Panc1 (cell line): ENCODE measurements at regions not wholly inside any gene's neighbourhood (a gene's known extent, or its start where the extent isn't known, plus 50 kb on each side); places are given as distances from the start of the nearest gene placed in this dataset.

Experiments
- ATAC-seq: fragments of 200-7000 bp; cut with Tn5 transposase; 2 replicates; pipeline ENCODE4 v1.9.1; 2020; ENCODE audit warnings: mild to moderate bottlenecking, moderate library complexity
- BruUV-seq: library from RNA; stranded (reverse); fragments of 400-500 nt; replicated peaks from 2 replicates; lab custom pipeline; 2021; lab: Mats Ljungman, UMichigan
- CTCF ChIA-PET: fragments of 300-600 bp; sonication (Branson Sonifier 250); formaldehyde crosslinking; loops from one replicate; lab custom pipeline; 2022; ENCODE audit warnings: antibody characterized with exemption; lab: Charles Lee
- POLR2A ChIA-PET: fragments of 300-600 bp; sonication (Branson Sonifier 250); formaldehyde crosslinking; loops from one replicate; lab custom pipeline; 2022; ENCODE audit warnings: antibody characterized with exemption; lab: Charles Lee
- DNase-seq: peaks from one replicate; pipeline ENCODE4 v3.0.0-alpha.2; 2010; ENCODE audit warnings: low read depth, low spot score
- H3K27ac ChIP-seq: 2 replicates; pipeline ENCODE4 v1.5.1; 2011; ENCODE audit warnings: mild to moderate bottlenecking, low read length, inconsistent platforms
- H3K27me3 ChIP-seq: fragments of 200-500 bp; sonication (Bioruptor generic); 2 replicates; pipeline ENCODE4 v1.6.0; 2014; ENCODE audit warnings: low read length, inconsistent platforms; ENCODE audit not compliant: control insufficient read depth, insufficient read depth
- H3K36me3 ChIP-seq: fragments of 200-500 bp; sonication (Bioruptor generic); 2 replicates; pipeline ENCODE4 v1.5.1; 2014; ENCODE audit warnings: inconsistent platforms, mild to moderate bottlenecking, low read length, moderate library complexity; ENCODE audit not compliant: control insufficient read depth, insufficient read depth
- H3K4me1 ChIP-seq: 2 replicates; pipeline ENCODE4 v1.5.1; 2011; ENCODE audit warnings: inconsistent platforms, mild to moderate bottlenecking, low read length, moderate library complexity; ENCODE audit not compliant: control insufficient read depth, insufficient read depth
- H3K4me3 ChIP-seq, 2 experiments: 2 replicates each; pipeline ENCODE4 v1.5.1; 2011 to 2012; ENCODE audit warnings: low read depth in 2 of 2, low read length in 2 of 2, mild to moderate bottlenecking in 2 of 2, inconsistent platforms in 1 of 2, moderate library complexity in 1 of 2
- H3K9me3 ChIP-seq: fragments of 200-500 bp; sonication (Bioruptor generic); 2 replicates; pipeline ENCODE4 v1.5.1; 2014; ENCODE audit warnings: low read depth, mild to moderate bottlenecking, inconsistent platforms, low read length, moderate library complexity; ENCODE audit not compliant: control insufficient read depth, insufficient read depth
- POLR2AphosphoS5 ChIP-seq: IDR thresholded peaks from 2 replicates; pipeline ENCODE4 v1.6.1; 2012; ENCODE audit warnings: mild to moderate bottlenecking, low read depth, low read length, moderate library complexity
- SIN3A ChIP-seq: IDR thresholded peaks from 2 replicates; pipeline ENCODE4 v1.6.1; 2012; ENCODE audit warnings: low read depth, mild to moderate bottlenecking, low read length, moderate library complexity, borderline replicate concordance; ENCODE audit not compliant: insufficient read depth
- TCF7L2 ChIP-seq: IDR thresholded peaks from 2 replicates; pipeline ENCODE4 v1.6.1; 2011; ENCODE audit warnings: mild to moderate bottlenecking, low read depth, low read length, inconsistent platforms
- in situ Hi-C: cut with HindIII; loops from 2 replicates; pipeline ENCODE4 v1.10.0; 2016; ENCODE audit warnings: low sequenced_read_pairs, low pct_unique_long_range_greater_than_20kb
- intact Hi-C: fragments of 100-400 bp; cut with micrococcal nuclease; formaldehyde crosslinking; loops from one replicate; pipeline ENCODE4 v1.10.0; 2022; ENCODE audit not compliant: unreplicated experiment
- TF ChIP-seq, protein P1 (sequence below): fragments of 450-650 bp; IDR thresholded peaks from 2 replicates; pipeline ENCODE4 v1.5.1; 2017; ENCODE audit warnings: mild to moderate bottlenecking
- TF ChIP-seq, protein P2 (sequence below), 2 experiments: IDR thresholded peaks; 2 replicates each; pipeline ENCODE4 v1.6.1; 2011 to 2012; ENCODE audit warnings: low read depth in 2 of 2, control low read depth in 1 of 2, low read length in 1 of 2, mild to moderate bottlenecking in 1 of 2, moderate library complexity in 1 of 2; ENCODE audit not compliant: insufficient read depth in 1 of 2

DNA sequence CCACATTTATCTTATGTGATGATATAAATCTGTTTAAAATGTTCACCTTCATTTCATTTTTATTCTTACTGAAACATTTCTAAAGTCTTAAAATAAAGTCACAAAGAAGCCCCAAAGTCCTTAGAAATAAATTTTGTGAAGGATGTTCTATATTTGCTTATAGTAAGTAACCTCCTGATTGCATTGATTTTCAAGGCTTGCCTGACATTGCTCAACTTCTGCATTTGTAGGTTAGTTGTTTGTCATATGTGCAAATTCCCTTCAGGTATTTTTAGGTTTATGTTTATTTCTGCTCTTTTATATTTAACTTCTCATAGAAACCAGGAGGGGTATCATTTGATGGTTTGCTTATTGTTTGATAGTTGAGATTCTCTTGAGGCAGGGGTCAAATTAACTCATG is 417.8 kb downstream of the ARL4A start:
- DNase-seq: no peak
- Histone ChIP-seq H3K36me3 (no peaks in the 10 kb centered on the region), H3K27ac (no peak overlapping the region), H3K9me3 (no peaks in the 10 kb centered on the region), H3K4me1 (no peaks in the 10 kb centered on the region), H3K27me3 (no peaks in the 10 kb centered on the region), H3K4me3 (no peak overlapping the region)
- ChIA-PET CTCF (no interaction called here), POLR2A (no interaction called here)
- intact Hi-C loops (no loop called here), in situ Hi-C loops (no loop called here)
- no TSS peak for BruUV-seq
- ATAC-seq: no peak
- TF ChIP-seq, protein P1, sequence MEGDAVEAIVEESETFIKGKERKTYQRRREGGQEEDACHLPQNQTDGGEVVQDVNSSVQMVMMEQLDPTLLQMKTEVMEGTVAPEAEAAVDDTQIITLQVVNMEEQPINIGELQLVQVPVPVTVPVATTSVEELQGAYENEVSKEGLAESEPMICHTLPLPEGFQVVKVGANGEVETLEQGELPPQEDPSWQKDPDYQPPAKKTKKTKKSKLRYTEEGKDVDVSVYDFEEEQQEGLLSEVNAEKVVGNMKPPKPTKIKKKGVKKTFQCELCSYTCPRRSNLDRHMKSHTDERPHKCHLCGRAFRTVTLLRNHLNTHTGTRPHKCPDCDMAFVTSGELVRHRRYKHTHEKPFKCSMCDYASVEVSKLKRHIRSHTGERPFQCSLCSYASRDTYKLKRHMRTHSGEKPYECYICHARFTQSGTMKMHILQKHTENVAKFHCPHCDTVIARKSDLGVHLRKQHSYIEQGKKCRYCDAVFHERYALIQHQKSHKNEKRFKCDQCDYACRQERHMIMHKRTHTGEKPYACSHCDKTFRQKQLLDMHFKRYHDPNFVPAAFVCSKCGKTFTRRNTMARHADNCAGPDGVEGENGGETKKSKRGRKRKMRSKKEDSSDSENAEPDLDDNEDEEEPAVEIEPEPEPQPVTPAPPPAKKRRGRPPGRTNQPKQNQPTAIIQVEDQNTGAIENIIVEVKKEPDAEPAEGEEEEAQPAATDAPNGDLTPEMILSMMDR: no peak
- no peak for TF ChIP-seq POLR2AphosphoS5
- no peak for TF ChIP-seq TCF7L2
- no peak for TF ChIP-seq SIN3A
- TF ChIP-seq, protein P2, sequence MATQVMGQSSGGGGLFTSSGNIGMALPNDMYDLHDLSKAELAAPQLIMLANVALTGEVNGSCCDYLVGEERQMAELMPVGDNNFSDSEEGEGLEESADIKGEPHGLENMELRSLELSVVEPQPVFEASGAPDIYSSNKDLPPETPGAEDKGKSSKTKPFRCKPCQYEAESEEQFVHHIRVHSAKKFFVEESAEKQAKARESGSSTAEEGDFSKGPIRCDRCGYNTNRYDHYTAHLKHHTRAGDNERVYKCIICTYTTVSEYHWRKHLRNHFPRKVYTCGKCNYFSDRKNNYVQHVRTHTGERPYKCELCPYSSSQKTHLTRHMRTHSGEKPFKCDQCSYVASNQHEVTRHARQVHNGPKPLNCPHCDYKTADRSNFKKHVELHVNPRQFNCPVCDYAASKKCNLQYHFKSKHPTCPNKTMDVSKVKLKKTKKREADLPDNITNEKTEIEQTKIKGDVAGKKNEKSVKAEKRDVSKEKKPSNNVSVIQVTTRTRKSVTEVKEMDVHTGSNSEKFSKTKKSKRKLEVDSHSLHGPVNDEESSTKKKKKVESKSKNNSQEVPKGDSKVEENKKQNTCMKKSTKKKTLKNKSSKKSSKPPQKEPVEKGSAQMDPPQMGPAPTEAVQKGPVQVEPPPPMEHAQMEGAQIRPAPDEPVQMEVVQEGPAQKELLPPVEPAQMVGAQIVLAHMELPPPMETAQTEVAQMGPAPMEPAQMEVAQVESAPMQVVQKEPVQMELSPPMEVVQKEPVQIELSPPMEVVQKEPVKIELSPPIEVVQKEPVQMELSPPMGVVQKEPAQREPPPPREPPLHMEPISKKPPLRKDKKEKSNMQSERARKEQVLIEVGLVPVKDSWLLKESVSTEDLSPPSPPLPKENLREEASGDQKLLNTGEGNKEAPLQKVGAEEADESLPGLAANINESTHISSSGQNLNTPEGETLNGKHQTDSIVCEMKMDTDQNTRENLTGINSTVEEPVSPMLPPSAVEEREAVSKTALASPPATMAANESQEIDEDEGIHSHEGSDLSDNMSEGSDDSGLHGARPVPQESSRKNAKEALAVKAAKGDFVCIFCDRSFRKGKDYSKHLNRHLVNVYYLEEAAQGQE (IDR thresholded peaks at IDR 0.05; ENCODE audit: insufficient read depth in 1 of 2, low read depth in 2 of 2, low read length in 1 of 2): no peak

DNA sequence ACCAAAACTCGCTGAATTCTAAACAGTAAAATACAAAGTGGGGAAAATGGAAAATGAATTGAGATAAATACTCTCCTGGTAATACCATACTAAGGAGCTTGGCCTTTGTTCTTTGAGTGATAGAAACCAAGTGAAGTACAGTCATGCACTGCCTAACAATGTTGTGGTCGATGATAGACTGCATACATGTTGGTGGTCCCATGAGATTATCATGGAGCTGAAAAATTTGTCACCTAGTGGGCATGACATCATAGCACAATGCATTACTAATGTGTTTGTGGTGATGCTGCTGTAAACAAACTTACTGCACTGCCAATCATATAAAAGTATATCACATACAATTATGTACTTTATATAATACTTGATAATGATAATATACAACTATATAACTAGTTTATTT is 419.1 kb downstream of the ARL4A start:
- Histone ChIP-seq H3K27ac (no peak overlapping the region), H3K4me1 (no peaks in the 10 kb centered on the region), H3K27me3 (no peaks in the 10 kb centered on the region), H3K9me3 (no peaks in the 10 kb centered on the region), H3K36me3 (no peaks in the 10 kb centered on the region), H3K4me3 (no peak overlapping the region)
- TF ChIP-seq TCF7L2 (no peak), SIN3A (no peak), POLR2AphosphoS5 (no peak)
- TF ChIP-seq, protein P1: no peak
- TF ChIP-seq, protein P2 (IDR thresholded peaks at IDR 0.05; ENCODE audit: insufficient read depth in 1 of 2, low read depth in 2 of 2, low read length in 1 of 2): no peak
- in situ Hi-C loops: no loop called here
- CTCF ChIA-PET: interaction anchor here (0.5 kb wide), 1 partner anchor 367 kb away, joined by 3 read pairs; no protein-coding TSS in a partner anchor
- DNase-seq (no peak), ATAC-seq (no peak)
- intact Hi-C loops: no loop called here
- POLR2A ChIA-PET: no interaction called here
- no TSS peak for BruUV-seq
